ENCODE measurements at regions not wholly inside any gene's neighbourhood (a gene's known extent, or its start where the extent isn't known, plus 50 kb on each side); places are given as distances from the start of the nearest gene placed in this dataset.

DNA sequence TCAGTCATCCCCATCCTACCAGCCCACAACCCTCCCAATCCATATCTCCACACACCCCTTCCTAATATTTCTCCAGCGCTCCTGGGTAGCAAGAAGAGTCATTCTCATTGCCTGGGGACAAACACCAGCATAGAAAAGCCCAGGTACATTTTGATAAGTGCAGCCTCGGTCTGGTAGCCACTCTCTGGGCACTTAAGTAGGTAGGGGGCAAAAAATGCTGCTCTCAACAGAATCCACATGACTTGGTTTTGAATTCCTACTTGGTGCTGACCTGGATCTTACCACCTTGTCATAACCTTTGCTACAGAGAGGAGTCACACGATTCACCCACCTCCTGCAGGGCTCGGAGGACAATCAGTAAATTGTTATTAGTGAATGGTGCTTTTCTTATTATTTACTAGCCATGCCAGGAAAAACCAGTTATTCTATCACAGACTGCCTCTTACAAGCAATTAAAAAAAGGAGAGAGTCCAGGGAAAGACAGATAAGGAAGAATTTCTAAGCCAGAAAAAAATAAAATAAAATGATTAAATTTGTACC lies 249.1 kb downstream of the LY86 start:
- Mint-ChIP-seq H3K27me3 (ENCODE audit: low read depth) (peaks cover 53% of the 10 kb centered on the region), H3K4me1 (ENCODE audit: low read depth) (no peaks in the 10 kb centered on the region), H3K4me3 (ENCODE audit: low read depth) (no peak overlapping the region), H3K36me3 (ENCODE audit: low read depth) (no peaks in the 10 kb centered on the region), H3K9me3 (no peaks in the 10 kb centered on the region), H3K27ac (no peak overlapping the region)
- DNase-seq (ENCODE audit: low spot score), result no peak
- intact Hi-C loops (cut with micrococcal nuclease), result no loop called here

DNA sequence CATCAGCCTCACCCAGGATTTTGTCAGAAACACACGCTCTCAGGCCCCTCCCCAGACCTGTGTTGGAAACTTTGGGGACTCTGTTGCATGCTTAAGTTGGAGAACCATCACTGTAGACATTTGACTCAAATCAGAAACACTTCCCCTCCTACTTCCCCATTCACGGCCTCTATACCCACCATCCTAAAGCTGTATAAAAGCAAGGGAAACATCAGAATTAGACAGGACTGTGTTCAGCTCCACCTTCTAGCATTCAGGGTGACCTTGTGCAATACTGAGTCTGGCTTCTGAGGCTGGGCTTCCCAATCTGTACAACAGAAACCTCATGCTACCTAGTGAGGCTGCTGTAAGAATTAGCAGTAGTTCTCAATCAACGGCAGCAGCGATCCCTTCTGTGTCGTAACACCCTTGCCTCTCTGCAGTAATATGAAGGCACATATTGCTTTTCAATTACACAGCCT lies 252.3 kb downstream of the LY86 start:
- Mint-ChIP-seq H3K36me3 (ENCODE audit: low read depth) (no peaks in the 10 kb centered on the region), H3K27ac (no peak overlapping the region), H3K9me3 (peaks cover 5% of the 10 kb centered on the region), H3K4me1 (ENCODE audit: low read depth) (no peaks in the 10 kb centered on the region), H3K4me3 (ENCODE audit: low read depth) (no peak overlapping the region), H3K27me3 (ENCODE audit: low read depth) (peaks cover 41% of the 10 kb centered on the region)
- intact Hi-C loops (cut with micrococcal nuclease), result no loop called here
- DNase-seq (ENCODE audit: low spot score), result no peak

DNA sequence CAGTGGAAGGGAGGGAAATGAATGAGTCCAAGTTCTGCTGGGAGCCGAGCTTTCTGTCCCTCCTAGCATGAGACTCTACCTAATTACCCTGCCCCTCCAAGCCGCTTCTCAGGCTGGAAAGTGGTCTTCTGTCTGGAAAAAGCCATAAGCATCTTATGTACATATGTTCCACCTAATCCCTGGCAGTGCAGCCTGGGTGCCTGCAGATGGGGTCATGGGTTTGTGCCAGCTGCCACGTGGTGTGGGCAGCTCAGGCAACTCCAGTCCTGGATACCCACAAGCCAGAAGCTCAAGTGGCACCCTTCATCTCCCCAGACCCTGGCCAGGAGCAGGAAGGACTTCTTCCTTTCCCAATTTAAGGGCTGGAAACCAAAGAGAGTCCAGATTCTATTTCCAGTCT lies 253.1 kb downstream of the LY86 start:
- peaks cover 40% of the 10 kb centered on the region for H3K27me3 Mint-ChIP-seq (ENCODE audit: low read depth)
- H3K27ac Mint-ChIP-seq, result no peak overlapping the region
- no peaks in the 10 kb centered on the region for H3K36me3 Mint-ChIP-seq (ENCODE audit: low read depth)
- intact Hi-C loops (cut with micrococcal nuclease), result no loop called here
- H3K4me3 Mint-ChIP-seq (ENCODE audit: low read depth), result no peak overlapping the region
- peaks cover 12% of the 10 kb centered on the region for H3K9me3 Mint-ChIP-seq
- DNase-seq (ENCODE audit: low spot score), result no peak
- H3K4me1 Mint-ChIP-seq (ENCODE audit: low read depth), result no peaks in the 10 kb centered on the region

DNA sequence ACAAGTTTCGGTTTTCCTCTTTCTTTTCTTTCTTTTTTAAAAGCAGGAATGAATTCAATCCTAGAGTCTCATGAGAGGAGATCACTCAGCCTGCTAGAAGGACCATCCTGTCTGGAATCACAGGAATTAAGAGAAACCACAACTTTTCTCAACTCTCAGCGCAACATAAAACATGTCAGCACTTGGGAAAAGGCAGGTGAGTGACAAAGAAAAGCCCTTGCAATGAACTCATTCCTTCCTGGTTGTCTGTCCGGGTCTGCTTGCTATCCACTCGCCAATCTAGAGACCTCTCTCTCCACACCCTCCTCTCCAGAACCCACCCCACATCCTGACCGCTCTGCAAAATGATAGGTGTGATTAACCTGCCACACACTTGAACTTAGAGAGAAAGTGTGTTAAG lies 253.8 kb downstream of the LY86 start:
- Mint-ChIP-seq H3K4me1 (ENCODE audit: low read depth) (no peaks in the 10 kb centered on the region), H3K27ac (no peak overlapping the region), H3K4me3 (ENCODE audit: low read depth) (no peak overlapping the region), H3K36me3 (ENCODE audit: low read depth) (no peaks in the 10 kb centered on the region), H3K27me3 (ENCODE audit: low read depth) (peaks cover 36% of the 10 kb centered on the region), H3K9me3 (peaks cover 12% of the 10 kb centered on the region)
- intact Hi-C loops (cut with micrococcal nuclease), result no loop called here
- no peak for DNase-seq (ENCODE audit: low spot score)

DNA sequence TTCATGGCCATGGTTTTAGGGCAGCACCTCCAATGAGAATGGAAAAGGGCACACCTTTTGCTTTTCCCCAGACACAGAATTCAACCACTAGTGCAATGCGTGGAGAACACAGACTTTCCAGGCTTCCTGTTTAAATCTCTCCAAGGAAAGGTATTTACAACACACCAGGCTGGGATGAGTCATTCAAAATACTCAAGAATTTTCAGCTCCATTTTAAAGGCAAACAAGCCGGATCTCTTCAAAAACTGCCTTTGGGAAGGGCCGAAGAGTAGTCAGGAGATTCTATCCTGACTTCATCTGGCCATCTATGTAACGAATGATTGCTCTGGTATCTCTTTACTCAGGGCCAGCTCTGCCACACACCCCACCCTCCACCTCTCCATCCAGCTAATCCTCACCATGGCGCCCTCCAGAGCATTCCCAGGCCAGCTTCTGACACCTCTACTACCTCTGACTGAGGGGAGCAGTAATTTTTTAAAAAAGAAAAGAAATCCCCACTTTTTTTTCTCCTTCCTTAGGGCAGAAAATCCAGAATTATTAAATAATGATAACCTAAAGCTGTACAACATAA lies 254.6 kb downstream of the LY86 start:
- intact Hi-C loops (cut with micrococcal nuclease), result no loop called here
- peaks cover 32% of the 10 kb centered on the region for H3K27me3 Mint-ChIP-seq (ENCODE audit: low read depth)
- H3K4me1 Mint-ChIP-seq (ENCODE audit: low read depth), result no peaks in the 10 kb centered on the region
- H3K4me3 Mint-ChIP-seq (ENCODE audit: low read depth), result no peak overlapping the region
- no peak for DNase-seq (ENCODE audit: low spot score)
- H3K27ac Mint-ChIP-seq, result no peak overlapping the region
- H3K9me3 Mint-ChIP-seq, result peaks cover 12% of the 10 kb centered on the region
- no peaks in the 10 kb centered on the region for H3K36me3 Mint-ChIP-seq (ENCODE audit: low read depth)

DNA sequence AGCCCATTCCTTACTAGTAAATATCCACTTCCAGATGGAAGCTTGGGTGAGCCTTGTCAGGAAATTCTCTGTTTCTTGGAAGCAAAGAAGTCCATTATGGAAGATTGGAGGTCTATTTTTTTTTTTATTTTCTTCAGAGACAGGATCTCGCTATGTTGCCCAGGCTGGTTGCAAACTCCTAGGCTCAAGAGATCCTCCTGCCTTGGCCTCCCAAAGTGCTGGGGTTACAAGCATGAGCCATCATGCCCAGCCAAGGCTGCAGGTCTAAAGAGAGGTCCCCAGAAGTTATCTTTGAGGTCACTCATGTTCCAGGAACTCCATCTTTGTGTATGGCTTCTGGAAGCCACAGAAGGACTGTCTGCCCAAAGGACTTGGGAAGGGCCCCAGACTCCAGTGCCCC lies 255.3 kb downstream of the LY86 start:
- Mint-ChIP-seq H3K27me3 (ENCODE audit: low read depth) (peaks cover 27% of the 10 kb centered on the region), H3K4me3 (ENCODE audit: low read depth) (no peak overlapping the region), H3K27ac (no peak overlapping the region), H3K36me3 (ENCODE audit: low read depth) (no peaks in the 10 kb centered on the region), H3K4me1 (ENCODE audit: low read depth) (no peaks in the 10 kb centered on the region), H3K9me3 (peaks cover 12% of the 10 kb centered on the region)
- no peak for DNase-seq (ENCODE audit: low spot score)
- intact Hi-C loops (cut with micrococcal nuclease), result no loop called here

DNA sequence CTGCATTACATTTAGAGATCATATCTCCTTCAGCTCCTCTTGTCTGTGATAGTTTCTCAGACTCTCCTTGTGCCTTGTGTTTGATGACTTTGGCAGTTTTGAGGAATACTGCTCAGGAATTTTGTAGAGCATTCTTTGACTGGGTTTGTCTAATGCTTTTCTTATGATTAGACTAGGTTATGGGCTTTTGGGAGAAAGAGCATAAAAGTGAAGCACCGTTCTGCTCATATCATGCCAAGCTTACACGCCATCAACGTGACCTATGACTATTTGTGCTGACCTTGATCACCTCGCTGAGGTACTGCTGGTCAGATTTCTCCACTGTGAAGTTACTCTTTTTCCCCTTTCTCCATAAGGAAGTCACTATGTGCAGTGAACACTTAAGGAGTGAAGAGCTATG lies 256.0 kb downstream of the LY86 start:
- H3K27ac Mint-ChIP-seq, result no peak overlapping the region
- H3K27me3 Mint-ChIP-seq (ENCODE audit: low read depth), result peaks cover 27% of the 10 kb centered on the region
- intact Hi-C loops (cut with micrococcal nuclease), result no loop called here
- H3K9me3 Mint-ChIP-seq, result peaks cover 12% of the 10 kb centered on the region
- H3K4me3 Mint-ChIP-seq (ENCODE audit: low read depth), result no peak overlapping the region
- H3K36me3 Mint-ChIP-seq (ENCODE audit: low read depth), result no peaks in the 10 kb centered on the region
- no peaks in the 10 kb centered on the region for H3K4me1 Mint-ChIP-seq (ENCODE audit: low read depth)
- DNase-seq (ENCODE audit: low spot score), result no peak

DNA sequence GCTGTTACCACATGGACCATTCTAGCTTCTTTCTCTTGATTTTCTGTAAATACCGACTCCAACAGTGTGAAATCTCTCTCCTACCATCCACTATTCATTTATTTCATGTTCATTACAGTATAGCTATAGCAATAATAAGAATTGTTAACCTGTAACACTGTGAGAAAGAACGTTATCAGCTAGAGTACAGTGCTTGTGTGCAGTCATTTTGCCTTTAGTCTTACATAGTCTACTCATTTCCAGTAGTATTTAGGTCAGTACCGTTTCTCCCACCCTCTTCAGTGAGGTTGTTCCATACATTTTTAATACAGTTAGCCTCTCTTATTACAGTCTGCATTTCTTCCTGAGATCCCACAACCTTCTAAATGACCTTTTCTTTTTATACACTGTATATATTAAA lies 257.1 kb downstream of the LY86 start:
- Mint-ChIP-seq H3K9me3 (peaks cover 12% of the 10 kb centered on the region), H3K27me3 (ENCODE audit: low read depth) (peaks cover 26% of the 10 kb centered on the region), H3K36me3 (ENCODE audit: low read depth) (no peaks in the 10 kb centered on the region), H3K27ac (no peak overlapping the region), H3K4me1 (ENCODE audit: low read depth) (no peaks in the 10 kb centered on the region), H3K4me3 (ENCODE audit: low read depth) (no peak overlapping the region)
- no peak for DNase-seq (ENCODE audit: low spot score)
- intact Hi-C loops (cut with micrococcal nuclease), result no loop called here

DNA sequence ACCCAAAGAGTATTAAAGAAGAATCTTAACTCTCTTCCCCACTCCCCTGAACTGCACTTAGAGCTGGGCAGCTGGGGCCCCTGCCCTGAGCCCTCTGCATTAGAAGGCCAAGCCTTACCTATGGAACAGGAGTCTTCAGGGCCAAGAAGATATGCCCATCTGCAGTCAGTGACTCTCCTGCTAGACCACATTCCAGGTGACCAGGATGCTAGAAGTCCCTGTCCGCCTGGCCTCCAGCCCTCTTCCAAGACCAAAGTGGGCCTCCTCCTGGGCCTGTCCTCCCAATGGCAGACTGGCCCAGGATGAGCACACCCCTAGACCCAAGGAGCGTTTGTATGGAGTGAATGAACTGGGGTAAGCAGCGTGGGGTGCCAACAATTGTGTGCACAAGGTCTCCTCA lies 259.1 kb downstream of the LY86 start:
- no peak for DNase-seq (ENCODE audit: low spot score)
- Mint-ChIP-seq H3K4me1 (ENCODE audit: low read depth) (peaks cover 8% of the 10 kb centered on the region), H3K36me3 (ENCODE audit: low read depth) (no peaks in the 10 kb centered on the region), H3K4me3 (ENCODE audit: low read depth) (no peak overlapping the region), H3K27ac (no peak overlapping the region), H3K27me3 (ENCODE audit: low read depth) (peaks cover 10% of the 10 kb centered on the region), H3K9me3 (peaks cover 12% of the 10 kb centered on the region)
- intact Hi-C loops (cut with micrococcal nuclease), result no loop called here

DNA sequence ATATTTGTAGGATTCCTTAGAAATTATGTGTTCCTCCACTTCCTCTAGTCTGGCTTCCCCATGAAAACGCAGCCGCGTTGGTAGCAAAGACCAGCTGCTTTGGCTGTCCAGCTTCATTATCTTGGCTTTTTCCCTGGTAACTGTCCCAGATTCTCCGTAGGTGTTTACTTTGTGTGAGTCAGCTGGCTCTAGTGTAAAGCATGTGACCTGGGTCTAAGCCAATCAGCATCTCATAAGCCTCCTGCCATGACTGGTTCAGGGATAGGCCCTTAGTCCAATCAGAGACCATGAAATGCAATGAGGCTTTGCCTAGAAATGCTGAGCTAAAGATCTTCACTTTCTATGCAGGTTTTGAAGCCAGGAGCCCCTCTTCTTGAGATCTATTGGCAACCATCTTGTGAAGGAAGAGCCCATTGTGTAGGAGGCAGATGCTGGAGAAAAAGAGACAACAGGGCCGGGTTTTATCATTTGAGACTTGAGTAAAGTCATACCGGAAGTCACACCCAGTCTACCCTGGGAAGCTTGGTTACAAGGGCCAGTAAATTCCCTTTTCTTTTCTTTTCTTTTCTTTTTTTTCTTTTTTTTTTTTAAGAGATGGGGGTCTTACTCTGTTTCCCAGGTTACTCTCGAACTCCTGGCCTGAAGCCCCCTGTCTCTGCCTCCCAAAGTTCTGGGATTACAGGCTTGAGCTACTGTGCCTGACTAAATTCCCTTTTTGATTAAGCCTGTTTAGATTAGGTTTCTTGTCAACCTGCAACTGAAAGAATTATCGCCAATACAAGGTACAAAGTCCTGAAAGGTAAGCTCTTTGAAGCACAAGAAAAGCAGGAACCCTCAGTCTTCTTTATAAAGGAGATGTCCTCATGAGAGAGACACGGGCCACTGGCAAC lies 256.5 kb upstream of the RREB1 start:
- H3K4me1 Mint-ChIP-seq (ENCODE audit: low read depth), result peaks cover 27% of the 10 kb centered on the region
- no peak for DNase-seq (ENCODE audit: low spot score)
- H3K27ac Mint-ChIP-seq, result no peak overlapping the region
- no peak overlapping the region for H3K4me3 Mint-ChIP-seq (ENCODE audit: low read depth)
- peaks cover 3% of the 10 kb centered on the region for H3K9me3 Mint-ChIP-seq
- H3K36me3 Mint-ChIP-seq (ENCODE audit: low read depth), result no peaks in the 10 kb centered on the region
- intact Hi-C loops (cut with micrococcal nuclease), result no loop called here
- no peaks in the 10 kb centered on the region for H3K27me3 Mint-ChIP-seq (ENCODE audit: low read depth)

DNA sequence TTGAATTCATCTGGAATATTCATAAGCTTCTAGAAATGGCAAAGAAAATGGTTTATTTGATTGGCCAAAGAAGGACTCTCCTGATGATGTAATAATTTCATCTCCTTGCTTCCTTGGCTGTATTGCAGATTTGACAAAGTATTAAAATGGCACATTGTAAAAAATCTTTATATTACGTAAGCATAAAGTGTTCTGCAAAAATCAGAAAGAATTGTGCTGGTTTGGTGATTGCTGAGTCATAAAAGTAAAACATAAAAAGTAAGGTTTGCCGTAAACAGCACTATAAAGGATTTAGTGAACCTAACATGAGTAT lies 255.9 kb upstream of the RREB1 start:
- H3K9me3 Mint-ChIP-seq, result no peaks in the 10 kb centered on the region
- no peaks in the 10 kb centered on the region for H3K27me3 Mint-ChIP-seq (ENCODE audit: low read depth)
- DNase-seq (ENCODE audit: low spot score), result no peak
- H3K36me3 Mint-ChIP-seq (ENCODE audit: low read depth), result no peaks in the 10 kb centered on the region
- no peak overlapping the region for H3K4me3 Mint-ChIP-seq (ENCODE audit: low read depth)
- intact Hi-C loops (cut with micrococcal nuclease), result no loop called here
- peaks cover 33% of the 10 kb centered on the region for H3K4me1 Mint-ChIP-seq (ENCODE audit: low read depth)
- no peak overlapping the region for H3K27ac Mint-ChIP-seq

DNA sequence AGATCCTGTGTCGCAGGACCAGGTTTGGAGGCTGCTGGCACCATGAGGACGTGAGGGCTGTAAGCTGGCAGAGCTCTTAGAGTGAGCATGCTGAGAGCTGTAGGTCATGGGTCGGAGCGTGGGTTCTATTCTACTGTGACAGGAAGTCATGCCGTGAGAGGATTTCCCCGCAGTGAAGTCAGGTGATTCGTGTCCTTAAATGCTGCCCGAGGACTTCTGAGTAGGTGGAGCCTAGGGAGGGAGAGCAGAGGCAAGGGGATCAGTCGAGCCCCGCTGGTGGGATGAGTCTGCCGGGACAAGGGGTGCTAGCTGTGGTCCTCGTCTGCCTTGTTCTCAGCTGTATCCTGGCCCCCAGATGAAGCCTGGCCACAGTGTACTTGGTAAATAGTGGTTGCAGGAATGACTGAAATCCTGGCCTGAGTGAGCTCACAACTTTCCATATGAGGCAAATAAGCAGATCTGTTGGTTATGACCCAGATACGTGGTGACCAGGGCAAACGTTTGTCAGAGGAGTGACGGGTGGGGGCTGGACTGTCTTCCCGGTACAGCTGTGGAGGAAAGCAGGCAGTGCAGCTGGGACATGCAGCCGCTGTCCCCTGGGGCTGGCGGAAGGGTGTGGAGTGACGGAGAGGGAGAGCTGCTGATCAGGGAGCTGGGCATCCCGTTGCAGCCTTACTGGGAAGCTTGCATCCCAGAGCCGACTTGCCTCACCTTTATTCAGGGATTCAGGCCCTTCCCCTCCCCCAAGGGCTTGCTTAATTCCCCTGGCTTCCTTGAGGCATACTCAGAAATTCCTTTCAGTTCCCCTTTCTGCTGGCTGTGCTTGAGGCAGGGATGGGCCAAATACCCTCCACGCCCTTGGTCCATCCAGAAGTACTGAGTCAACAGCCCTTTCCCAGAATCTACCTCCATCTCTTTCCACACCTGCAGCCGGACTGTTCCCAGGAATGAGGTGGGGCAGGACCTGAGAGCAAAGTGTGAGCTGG lies 250.9 kb upstream of the RREB1 start:
- Mint-ChIP-seq H3K27me3 (ENCODE audit: low read depth) (no peaks in the 10 kb centered on the region), H3K9me3 (no peaks in the 10 kb centered on the region), H3K4me3 (ENCODE audit: low read depth) (peak overlapping the region; percentile 55), H3K36me3 (ENCODE audit: low read depth) (no peaks in the 10 kb centered on the region), H3K27ac (peak overlapping the region; percentile 93), H3K4me1 (ENCODE audit: low read depth) (peaks cover 41% of the 10 kb centered on the region)
- DNase-seq (ENCODE audit: low spot score), result peak; percentile 33
- intact Hi-C loops (cut with micrococcal nuclease), result loop anchor here (1.0 kb wide), 2 partner anchors 59 to 61 kb away; no protein-coding TSS in a partner anchor
